Astrocyte (in vitro differentiated cells and primary cell): ENCODE measurements at regions not wholly inside any gene's neighbourhood (a gene's known extent, or its start where the extent isn't known, plus 50 kb on each side); places are given as distances from the start of the nearest gene placed in this dataset.

Experiments used
- EZH2 ChIP-seq: IDR thresholded peaks from 2 replicates; pipeline ENCODE4 v1.6.1; 2012; ENCODE audit warnings: mild to moderate bottlenecking, low read length, inconsistent platforms; ENCODE audit not compliant: insufficient read depth
- TF ChIP-seq, protein P1 (sequence below): IDR thresholded peaks from 2 replicates; pipeline ENCODE4 v1.5.1; 2011; ENCODE audit warnings: low read depth, mild to moderate bottlenecking, inconsistent platforms, low read length, moderate library complexity; ENCODE audit not compliant: insufficient read depth

DNA sequence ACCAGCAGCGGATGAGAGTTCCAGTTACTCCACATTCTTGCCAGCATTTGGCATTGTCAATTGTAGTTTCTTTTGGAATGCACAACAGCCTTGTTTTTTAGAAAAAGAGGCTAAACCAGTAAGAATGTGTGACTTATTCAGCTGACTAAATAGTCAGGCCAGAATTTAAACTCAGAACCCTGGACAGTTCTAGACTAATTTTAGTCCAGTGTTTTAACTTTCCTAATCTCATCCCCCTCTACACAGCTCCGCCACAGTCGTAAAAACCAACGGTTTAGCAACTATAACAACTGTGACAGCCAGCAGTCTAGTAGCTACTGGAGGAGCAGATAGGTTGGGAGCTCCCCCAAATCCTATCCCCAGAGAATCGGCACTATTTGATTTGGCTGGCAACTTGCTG is 103.7 kb downstream of the FOXD1 start:
- TF ChIP-seq, protein P1, sequence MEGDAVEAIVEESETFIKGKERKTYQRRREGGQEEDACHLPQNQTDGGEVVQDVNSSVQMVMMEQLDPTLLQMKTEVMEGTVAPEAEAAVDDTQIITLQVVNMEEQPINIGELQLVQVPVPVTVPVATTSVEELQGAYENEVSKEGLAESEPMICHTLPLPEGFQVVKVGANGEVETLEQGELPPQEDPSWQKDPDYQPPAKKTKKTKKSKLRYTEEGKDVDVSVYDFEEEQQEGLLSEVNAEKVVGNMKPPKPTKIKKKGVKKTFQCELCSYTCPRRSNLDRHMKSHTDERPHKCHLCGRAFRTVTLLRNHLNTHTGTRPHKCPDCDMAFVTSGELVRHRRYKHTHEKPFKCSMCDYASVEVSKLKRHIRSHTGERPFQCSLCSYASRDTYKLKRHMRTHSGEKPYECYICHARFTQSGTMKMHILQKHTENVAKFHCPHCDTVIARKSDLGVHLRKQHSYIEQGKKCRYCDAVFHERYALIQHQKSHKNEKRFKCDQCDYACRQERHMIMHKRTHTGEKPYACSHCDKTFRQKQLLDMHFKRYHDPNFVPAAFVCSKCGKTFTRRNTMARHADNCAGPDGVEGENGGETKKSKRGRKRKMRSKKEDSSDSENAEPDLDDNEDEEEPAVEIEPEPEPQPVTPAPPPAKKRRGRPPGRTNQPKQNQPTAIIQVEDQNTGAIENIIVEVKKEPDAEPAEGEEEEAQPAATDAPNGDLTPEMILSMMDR, result no peak
- no peak for TF ChIP-seq EZH2
